ENCODE measurements at regions not wholly inside any gene's neighbourhood (a gene's known extent, or its start where the extent isn't known, plus 50 kb on each side); places are given as distances from the start of the nearest gene placed in this dataset.

DNA sequence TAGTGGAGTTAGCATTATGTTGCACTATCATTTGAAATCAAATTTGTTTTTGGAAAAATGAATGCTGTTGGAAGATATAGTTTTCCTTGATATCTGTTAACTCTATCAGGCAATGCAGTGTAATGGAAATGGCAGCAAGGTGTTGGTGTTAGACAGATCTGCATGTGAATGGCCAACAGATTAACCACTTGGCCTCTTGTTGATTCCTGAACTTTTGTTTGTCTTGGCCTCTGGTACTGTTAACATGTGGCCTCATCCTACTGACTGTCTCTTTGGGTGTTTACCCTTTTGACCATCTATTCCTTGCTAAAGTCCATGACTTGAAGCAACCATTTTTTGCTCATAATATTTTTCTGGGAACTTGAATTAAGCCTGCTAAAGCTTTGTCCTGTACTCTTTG is 110.2 kb upstream of the CDH2 start:
- TF ChIP-seq CTCF (IDR thresholded peaks at IDR 0.05) (no peak), POLR2AphosphoS5 (IDR thresholded peaks at IDR 0.05; ENCODE audit: low read depth, low read length) (no peak), TCF7L2 (IDR thresholded peaks at IDR 0.05; ENCODE audit: low read depth, low read length) (no peak), SIN3A (IDR thresholded peaks at IDR 0.05; ENCODE audit: borderline replicate concordance, insufficient read depth, low read depth, low read length) (no peak), REST (IDR thresholded peaks at IDR 0.05; ENCODE audit: insufficient read depth in 1 of 2, low read depth in 2 of 2, low read length in 1 of 2) (no peak)

All from Panc1 (cell line).